ENCODE measurements at regions not wholly inside any gene's neighbourhood (a gene's known extent, or its start where the extent isn't known, plus 50 kb on each side); places are given as distances from the start of the nearest gene placed in this dataset.

DNA sequence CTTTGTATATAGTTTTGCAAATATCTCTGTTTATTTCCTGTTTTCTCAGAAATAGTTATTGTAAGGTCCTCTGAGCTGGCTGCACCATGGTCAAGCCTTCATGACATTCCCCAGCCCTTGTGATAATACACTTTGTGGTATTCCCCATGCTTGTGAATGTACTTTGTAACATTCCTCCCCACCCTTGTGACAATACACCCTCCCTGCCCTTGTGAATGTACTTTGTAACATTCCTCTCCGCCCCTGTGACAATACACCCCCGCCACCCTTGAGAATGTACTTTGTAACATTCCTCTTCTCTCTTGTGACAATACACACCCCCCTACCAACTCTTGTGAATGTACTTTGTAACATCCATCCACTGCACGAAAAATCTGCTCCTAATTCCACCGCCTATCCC, 530.7 kb downstream of the CENPC start:
- no peak overlapping the region for H3K27ac ChIP-seq
- DNase-seq = no peak
- no peaks in the 10 kb centered on the region for H3K36me3 ChIP-seq
- H3K4me3 ChIP-seq = no peak overlapping the region
- intact Hi-C loops (cut with DNase I; ENCODE audit: low total_unique reads) = no loop called here
- H3K4me1 ChIP-seq = no peaks in the 10 kb centered on the region
- H3K9me3 ChIP-seq = peaks cover 0 to 31% (median 16%) of the 10 kb centered on the region in 8 donors
- WGBS, 5 donors = 84 to 89% (median 85%) methylated on average over 4 of the region's 4 CpGs
- H3K27me3 ChIP-seq (replicated peaks in 1 of 7) = no peaks in the 10 kb centered on the region
- TF ChIP-seq POLR2A (IDR thresholded peaks at IDR 0.05) = no peak
- TF ChIP-seq POLR2AphosphoS5 (IDR thresholded peaks at IDR 0.05) = no peak
- TF ChIP-seq, protein P1, sequence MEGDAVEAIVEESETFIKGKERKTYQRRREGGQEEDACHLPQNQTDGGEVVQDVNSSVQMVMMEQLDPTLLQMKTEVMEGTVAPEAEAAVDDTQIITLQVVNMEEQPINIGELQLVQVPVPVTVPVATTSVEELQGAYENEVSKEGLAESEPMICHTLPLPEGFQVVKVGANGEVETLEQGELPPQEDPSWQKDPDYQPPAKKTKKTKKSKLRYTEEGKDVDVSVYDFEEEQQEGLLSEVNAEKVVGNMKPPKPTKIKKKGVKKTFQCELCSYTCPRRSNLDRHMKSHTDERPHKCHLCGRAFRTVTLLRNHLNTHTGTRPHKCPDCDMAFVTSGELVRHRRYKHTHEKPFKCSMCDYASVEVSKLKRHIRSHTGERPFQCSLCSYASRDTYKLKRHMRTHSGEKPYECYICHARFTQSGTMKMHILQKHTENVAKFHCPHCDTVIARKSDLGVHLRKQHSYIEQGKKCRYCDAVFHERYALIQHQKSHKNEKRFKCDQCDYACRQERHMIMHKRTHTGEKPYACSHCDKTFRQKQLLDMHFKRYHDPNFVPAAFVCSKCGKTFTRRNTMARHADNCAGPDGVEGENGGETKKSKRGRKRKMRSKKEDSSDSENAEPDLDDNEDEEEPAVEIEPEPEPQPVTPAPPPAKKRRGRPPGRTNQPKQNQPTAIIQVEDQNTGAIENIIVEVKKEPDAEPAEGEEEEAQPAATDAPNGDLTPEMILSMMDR (IDR thresholded peaks at IDR 0.05 in 8 of 11, conservative IDR thresholded peaks at IDR 0.05 in 3 of 11) = no peak

DNA sequence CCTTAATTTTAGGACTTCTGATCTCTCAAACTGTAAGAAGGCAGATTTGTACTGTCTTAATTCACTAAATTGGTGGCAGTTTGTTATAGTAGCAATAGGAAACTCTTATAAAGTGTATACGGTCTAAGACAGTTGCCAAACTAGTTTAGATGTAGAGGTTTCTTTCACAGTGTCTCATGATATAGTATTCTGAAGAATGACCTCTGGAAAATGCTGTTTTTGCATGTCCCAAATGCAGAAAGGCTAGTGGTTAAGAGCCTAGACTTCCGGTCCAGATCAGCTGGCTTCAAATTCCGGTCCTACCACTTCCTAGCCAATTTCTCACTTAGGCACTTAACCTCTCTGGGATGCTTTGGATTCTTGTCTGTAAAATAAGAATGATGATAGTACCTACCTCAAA, 538.5 kb downstream of the CENPC start:
- 67 to 84% (median 69%) methylated on average over 3 of the region's 3 CpGs for WGBS, 5 donors

DNA sequence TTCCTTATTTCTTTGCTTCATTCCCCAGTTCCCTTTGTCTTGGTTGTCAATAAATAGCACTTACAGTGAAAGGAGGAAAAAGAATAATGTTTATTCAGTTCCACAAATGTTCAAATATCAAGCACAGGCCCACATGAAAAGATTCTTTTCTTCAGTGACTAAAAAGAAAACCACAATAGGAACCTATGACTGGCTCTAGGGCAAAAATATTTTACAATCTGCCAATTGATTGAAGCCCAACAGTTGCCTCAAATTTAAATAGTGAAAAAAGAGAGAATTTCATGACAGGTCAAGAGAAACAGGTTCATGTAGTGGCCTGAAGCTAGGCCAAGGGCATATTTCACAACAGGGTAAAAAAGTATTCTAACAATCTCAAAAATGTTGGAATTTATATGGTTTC, 553.8 kb downstream of the CENPC start:
- H3K4me3 ChIP-seq = no peak overlapping the region
- no peak overlapping the region for H3K27ac ChIP-seq
- H3K36me3 ChIP-seq = no peaks in the 10 kb centered on the region
- no peaks in the 10 kb centered on the region for H3K27me3 ChIP-seq (replicated peaks in 1 of 7)
- TF ChIP-seq POLR2AphosphoS5 (IDR thresholded peaks at IDR 0.05) = no peak
- TF ChIP-seq, protein P1 (IDR thresholded peaks at IDR 0.05 in 8 of 11, conservative IDR thresholded peaks at IDR 0.05 in 3 of 11) = no peak
- TF ChIP-seq POLR2A (IDR thresholded peaks at IDR 0.05) = no peak
- H3K4me1 ChIP-seq = no peaks in the 10 kb centered on the region
- intact Hi-C loops (cut with DNase I; ENCODE audit: low total_unique reads) = no loop called here
- DNase-seq = no peak
- peaks cover 3 to 27% (median 17%) of the 10 kb centered on the region in 8 donors for H3K9me3 ChIP-seq

More for the DNA sequence above, 538.5 kb downstream of the CENPC start:
- Histone ChIP-seq H3K27ac (no peak overlapping the region), H3K9me3 (peaks cover 0 to 12% (median 0%) of the 10 kb centered on the region in 8 donors), H3K36me3 (no peaks in the 10 kb centered on the region), H3K27me3 (replicated peaks in 1 of 7) (no peaks in the 10 kb centered on the region), H3K4me3 (no peak overlapping the region), H3K4me1 (no peaks in the 10 kb centered on the region)
- intact Hi-C loops (cut with DNase I; ENCODE audit: low total_unique reads) = no loop called here
- TF ChIP-seq, protein P1 (IDR thresholded peaks at IDR 0.05 in 8 of 11, conservative IDR thresholded peaks at IDR 0.05 in 3 of 11) = no peak
- TF ChIP-seq POLR2A (IDR thresholded peaks at IDR 0.05) (no peak), POLR2AphosphoS5 (IDR thresholded peaks at IDR 0.05) (no peak)
- DNase-seq = no peak

DNA sequence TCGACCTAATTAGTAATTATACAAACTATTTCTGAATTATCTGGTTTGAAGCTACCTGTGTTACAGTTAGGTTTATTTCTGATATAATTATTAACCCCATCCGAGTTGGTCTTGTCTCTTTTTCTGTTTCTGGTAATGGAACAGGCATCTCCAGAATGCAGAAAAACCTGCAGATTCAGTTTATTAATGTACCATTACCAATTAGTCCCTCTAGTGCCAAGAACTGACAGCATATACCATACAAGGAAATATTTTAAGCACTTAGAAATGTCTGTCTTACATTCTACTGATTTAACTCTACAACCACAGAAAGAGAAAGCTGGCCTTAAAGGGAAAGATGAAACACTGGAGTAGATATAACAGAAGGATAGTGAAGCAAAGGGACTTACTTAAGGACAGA, 570.6 kb downstream of the CENPC start:
- TF ChIP-seq POLR2A (IDR thresholded peaks at IDR 0.05) (no peak), POLR2AphosphoS5 (IDR thresholded peaks at IDR 0.05) (no peak)
- TF ChIP-seq, protein P1 (IDR thresholded peaks at IDR 0.05 in 8 of 11, conservative IDR thresholded peaks at IDR 0.05 in 3 of 11) = no peak
- H3K4me3 ChIP-seq = no peak overlapping the region
- no peaks in the 10 kb centered on the region for H3K36me3 ChIP-seq
- intact Hi-C loops (cut with DNase I; ENCODE audit: low total_unique reads) = no loop called here
- H3K9me3 ChIP-seq = no peaks in the 10 kb centered on the region
- 68 to 87% (median 74%) methylated on average over 2 of the region's 2 CpGs for WGBS, 5 donors
- H3K4me1 ChIP-seq = no peaks in the 10 kb centered on the region
- no peaks in the 10 kb centered on the region for H3K27me3 ChIP-seq (replicated peaks in 1 of 7)
- H3K27ac ChIP-seq = no peak overlapping the region
- DNase-seq = no peak
